GM18873 (cell line): ENCODE measurements at regions not wholly inside any gene's neighbourhood (a gene's known extent, or its start where the extent isn't known, plus 50 kb on each side); places are given as distances from the start of the nearest gene placed in this dataset.

Experiments used
- ATAC-seq: cut with Tn5 transposase; IDR thresholded peaks from one replicate; pipeline ENCODE4 v1.9.1; 2021; ENCODE audit warnings: mild to moderate bottlenecking, moderate library complexity, moderate number of reproducible peaks; ENCODE audit not compliant: unreplicated experiment, low FRiP score

DNA sequence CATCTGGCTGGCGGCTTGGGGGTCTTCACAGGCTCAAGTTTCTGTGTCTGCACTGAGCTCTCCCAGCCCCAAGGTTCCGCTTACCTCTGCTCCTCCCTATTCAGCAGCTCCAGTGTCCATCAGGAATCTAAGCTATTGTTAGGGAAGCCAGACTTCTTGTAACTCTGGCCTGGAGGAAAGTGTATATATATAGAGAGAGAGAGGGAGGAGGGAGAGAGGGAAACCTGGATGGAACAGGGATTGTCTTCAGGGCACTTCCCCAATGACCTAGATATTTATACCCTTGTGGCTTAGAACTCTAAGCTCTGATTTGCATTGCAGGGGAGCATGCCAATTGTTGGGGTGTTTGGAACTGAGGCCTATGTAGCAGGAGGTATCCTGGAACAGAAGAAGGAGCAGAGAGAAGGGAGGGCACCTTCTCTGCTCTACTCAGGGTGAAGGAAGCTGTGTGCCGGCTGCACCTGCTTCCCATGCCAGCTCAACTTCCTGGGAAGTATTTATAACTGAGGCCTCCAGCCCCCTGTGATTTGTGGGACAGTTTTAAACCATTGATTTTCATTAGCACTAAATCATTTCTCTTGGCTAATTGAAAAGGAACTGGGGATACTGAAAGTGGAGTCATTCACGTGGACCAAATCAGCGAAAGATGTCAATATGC is 70.9 kb downstream of the NAV1 start:
- no peak for ATAC-seq

DNA sequence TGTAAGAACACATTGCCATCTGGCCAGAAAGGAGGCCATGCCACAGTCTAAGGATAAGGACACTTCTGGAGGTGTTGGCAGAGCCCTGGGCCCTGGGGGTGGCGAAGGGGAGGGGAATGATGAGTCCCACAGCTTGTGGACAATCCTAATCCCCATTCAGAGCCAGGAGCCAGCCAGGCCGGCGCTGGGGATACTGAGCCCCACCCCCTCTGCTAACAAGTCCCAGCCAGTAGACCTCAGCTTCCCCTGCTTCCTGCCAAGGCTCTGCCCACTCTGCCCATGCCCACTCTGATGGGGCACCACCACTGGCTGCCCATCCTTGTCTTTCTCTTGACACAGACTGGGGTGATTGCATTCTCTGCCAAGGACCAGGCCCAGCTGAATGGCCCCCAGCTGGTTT is 71.9 kb downstream of the NAV1 start:
- ATAC-seq = no peak

DNA sequence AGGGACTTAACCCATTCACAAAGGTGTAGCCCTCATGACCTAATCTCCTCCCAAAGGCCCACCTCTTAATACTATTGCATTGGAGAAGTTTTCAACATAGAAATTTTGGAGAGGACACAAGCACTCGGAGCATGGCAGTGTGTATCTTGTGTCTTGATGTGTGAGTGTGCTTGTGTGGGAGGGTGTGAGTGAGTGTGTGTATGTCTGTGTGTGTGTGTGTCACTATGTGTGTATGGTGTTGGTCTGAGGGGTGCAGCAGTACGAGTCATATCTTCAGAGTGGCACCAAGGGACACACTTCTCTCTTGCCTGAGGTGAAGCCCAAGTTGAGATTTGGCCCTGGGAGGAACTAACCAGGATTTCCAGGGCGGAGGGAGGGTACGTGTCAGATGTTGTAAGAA is 73.7 kb downstream of the NAV1 start:
- no peak for ATAC-seq

DNA sequence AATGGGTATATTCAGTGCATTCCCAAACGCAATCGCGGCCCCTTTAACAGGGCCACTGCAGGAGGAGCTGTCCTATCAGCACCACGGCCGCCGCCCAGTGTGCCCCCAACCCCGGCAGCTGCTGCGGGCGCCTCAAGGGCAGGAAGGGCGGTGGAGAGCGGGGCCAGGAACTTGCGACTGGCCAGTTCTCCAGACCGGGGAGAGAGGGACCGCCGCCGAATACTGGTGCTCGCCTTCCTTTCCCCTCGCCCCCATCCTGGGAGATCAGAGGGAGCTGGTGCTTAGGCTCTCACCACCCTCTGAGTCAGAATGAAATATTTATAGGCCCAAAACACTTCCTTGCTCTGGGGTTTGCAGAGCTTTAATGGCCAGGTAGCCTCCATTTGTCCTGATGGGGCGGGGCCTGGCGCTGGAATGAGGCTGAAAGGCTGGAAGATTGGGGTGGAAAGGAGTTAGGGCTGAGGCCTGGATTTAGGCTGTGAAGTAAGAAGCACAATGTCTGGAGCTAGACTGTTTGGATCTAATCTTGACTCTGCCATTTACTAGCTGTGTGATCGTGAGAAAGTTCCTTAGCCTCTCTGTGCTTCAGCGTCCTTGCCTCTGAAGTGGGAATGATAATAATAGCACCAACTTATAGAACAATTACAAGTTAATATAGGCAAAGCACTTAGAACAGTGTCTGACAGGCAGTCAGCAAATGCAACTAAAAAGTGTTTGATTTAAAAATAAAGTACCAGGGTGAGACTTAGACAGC is 75.5 kb downstream of the NAV1 start:
- ATAC-seq = no peak

DNA sequence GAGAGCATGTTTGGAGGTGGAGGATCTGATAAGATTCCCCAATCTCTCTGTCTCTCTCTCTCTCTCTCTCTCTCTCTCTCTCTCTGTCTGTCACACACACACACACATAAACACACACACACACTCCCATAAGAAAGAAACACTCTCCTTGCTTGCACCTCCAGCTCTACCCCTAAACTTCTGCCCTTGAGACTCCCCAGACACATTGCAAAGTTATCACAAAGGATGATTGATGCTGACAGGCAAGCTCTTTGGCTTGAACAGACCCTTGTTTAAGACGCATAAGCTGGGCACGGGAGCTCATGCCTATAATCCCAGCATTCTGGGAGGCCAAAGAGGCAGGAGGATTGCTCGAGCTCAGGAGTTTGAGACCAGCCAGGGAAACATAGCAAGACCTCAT is 78.2 kb downstream of the NAV1 start:
- no peak for ATAC-seq

DNA sequence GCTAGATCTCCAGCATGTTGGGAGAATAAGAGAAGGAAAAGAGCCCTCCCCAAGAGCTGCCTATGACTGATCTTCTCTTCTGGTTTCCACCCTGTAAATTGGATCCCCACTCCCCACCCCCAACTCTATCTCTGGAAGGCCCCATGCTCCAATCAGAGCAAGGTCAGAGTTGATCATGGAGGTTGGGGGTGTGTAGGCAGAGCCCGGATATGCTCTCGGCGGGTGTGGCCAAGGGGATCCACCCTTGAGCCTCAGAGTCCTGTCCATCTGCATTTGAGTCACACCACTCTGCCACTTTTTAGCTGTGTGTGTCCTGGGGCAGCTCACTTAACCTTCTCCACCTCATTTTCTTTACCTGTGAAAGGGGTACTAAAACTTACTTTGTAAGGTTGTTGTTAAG is 79.5 kb downstream of the NAV1 start:
- no peak for ATAC-seq

DNA sequence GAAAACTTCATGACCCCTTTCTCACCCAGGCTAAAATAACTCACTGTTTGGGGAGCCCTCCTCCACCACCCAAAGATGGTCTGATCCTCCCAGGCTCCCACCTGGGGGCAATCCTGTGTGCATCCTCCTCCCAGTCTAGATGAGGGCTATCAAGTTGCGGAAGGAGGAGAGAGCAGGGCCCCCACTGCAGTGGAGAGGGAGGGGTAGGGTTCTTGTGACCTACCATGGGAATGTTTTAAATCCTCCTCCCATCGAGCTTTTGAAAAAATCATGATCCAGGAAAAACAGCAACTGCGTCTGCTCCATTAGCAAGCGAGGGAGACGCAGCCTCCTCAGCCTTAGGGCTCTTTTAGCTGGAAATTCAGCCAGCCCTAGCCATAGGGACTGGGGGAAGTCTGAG is 80.0 kb downstream of the NAV1 start:
- no peak for ATAC-seq

DNA sequence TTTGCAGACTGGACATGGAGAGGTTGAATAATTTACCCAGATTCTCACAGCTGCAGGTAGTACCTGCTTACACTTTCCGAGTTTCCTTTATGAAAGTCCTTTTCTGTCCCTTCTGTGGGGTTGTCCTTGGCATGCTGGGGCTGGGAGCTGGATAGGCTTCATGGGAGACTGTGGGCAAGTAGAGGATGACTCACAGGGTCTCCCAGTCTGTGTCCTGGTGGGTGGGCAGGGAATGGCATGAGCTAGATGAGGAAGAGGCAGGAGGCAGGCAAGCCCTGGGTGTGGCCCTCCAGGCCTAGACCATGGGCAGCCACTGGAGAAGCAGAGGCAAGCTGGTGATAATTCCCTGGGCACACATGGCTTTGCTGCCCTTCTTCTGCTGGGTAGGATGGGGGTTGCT is 80.6 kb downstream of the NAV1 start:
- no peak for ATAC-seq

DNA sequence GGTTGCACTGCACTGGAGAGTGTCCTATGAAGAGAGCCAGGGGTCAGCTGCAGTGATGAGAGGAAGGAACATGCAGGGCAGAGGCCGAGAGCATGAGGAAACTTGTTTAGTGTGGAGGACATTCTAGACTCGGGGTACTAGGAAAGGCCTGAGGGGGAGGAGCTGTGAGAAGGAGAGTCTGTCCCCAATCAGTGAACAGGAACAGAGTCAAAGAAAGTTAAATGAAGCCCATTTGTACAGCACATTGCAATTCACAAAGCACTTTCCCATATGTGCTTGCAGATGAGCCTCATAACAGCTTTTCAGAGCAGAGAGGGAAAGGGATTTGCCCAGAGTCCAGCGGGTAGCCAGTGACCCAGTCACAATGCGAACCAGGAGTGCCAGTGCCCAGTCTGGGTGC is 83.4 kb downstream of the NAV1 start:
- no peak for ATAC-seq

DNA sequence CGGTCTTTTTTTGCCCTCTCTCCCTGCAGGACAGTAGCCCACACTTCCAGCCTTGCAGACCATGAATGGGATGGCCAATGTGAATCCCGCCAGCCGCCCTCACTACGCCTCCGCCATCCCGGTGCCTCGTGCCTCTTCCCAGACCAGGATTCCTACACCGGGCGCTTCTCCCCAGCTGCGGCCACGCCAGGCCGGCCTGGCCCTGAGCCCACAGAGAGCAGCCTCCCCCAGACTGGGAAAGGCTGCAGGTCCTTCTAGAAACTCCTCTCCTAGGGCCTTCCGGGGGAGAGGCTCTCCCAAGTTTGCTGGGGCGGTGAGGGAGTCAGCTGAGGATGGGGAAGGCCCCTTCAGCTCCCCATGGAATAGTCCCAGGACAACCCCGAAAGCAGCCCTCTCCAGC is 83.9 kb downstream of the NAV1 start:
- ATAC-seq = no peak

DNA sequence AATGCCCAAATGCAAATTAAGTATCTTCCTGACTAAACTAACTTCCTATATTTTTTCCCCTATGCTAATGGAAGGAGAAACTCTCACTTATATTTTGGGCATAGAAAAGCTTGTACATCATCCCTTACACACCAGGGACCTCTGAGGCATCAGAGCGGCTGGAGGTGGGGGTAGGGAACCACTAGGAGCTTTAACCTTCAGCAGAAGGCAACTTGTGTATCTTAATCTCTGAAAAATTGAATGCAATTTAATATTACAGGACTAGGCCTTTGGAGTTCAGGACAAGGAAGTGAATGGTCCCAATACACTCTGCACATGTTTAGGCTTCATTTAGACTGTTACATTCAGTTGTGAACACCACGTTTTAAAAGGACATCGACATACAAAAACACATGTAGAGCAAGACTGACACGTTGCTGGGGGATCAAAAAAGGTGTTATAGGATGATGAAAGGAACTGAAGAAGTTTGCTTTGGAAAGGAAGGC is 85.9 kb downstream of the NAV1 start:
- ATAC-seq = no peak

DNA sequence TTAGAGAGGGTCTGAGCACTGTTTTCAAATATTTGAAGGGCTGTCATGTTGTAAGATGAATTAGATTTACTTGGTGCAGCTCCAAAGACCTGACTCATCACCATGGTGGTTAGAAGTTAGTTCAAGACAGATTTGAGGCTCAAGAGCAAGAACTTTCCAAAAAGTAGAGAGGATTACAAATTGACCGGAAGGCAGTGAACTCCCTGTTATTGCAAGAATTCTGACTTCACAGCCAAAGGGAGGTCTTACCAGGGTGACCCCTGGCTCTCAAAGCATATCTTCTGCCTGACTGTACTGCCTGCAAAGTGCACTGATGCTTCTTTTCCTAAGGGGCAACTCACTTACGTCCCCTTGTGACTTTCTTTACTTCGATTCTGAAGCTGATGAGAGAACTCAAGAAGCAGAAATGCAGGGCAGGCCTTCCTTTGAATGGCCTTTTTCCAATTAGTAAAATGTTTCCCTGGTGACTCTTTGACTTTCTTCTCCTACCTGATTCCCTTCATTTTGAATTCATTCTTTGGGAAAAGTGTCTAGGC is 86.4 kb downstream of the NAV1 start:
- no peak for ATAC-seq

DNA sequence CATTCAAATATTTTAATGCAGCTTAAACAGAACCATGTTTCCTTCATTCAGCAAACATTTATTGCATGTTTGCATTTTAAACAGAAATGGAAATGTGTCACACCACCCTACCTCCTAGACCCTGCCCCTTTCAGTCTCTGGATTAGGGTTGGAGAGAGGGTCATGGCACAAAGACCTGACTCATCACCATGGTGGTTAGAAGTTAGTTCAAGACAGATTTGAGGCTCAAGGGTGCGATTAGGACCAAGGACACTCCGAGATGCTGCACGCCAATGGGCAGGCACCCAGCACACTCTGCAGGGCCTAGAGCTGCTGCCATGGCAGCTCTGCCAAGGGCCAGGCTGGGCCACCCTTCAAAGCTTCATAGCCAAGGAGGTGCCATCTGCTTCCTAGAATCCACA is 86.9 kb downstream of the NAV1 start:
- ATAC-seq = no peak

DNA sequence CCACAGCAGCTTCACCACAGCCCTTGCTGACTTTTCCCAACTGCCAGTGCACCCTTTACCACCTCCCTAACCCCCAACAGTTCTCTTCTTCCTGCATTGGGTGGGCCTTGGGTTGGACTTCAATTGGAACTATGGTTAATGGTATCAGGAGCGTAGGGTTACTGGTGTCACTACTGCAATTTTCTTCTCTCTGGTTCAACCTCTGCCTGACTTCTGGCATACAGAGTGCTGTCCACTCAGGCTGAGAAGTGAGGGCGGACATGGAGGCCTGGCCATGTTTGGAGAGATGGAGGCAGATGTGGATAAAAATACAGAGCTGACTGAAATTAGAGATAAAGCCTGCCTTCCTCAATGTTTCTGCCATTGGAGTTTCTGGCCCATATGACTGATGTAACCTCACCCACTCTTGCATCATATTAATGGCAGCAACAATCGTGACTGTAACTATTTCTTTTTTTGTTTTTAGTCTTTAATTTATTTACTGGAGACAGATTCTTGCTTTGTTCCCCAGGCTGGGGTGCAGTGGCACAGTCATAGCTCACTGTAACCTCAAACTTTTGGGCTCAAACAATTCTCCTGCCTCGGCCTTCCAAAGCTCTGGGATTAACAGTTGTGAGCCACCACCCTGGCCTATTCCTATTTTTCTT is 87.8 kb downstream of the NAV1 start:
- ATAC-seq = no peak

DNA sequence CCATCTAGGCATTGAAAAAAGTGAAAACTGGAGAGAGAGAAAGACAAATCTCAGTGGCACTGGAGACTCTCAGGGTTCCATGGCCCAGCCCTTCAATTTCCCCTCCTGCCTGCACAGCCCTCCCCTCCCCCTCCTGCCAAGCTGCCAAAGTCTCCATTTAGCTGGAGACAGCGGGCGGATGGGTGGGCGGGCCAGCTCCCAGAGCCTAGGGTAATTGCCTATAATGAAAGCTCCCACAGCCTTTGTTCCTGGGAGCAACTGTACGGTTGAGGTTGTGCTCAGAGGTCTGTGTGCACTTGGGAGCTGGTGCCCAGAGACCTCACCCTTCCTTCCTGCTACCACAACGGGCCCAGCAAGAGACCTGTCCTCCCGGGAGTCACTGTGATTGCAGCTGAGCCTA is 89.6 kb downstream of the NAV1 start:
- ATAC-seq = no peak

DNA sequence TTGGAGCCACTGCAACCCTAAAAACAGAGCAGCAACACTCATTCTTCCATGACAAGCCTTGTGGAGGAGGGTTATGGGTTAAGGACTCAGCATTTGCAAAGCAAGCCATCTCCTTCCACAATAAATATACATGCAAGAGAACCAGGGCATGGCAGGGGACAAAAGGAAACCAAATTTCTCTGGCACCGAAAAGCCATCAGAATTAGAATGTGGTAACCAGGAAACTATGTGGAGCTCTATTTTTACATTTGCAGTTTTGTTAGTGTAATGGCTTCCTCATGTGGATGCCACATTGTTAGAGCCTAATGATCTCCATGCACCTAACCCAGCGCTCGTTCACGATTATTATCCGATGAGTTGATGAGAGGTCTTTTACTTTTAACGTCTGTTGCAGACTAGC is 91.7 kb downstream of the NAV1 start:
- ATAC-seq = no peak

DNA sequence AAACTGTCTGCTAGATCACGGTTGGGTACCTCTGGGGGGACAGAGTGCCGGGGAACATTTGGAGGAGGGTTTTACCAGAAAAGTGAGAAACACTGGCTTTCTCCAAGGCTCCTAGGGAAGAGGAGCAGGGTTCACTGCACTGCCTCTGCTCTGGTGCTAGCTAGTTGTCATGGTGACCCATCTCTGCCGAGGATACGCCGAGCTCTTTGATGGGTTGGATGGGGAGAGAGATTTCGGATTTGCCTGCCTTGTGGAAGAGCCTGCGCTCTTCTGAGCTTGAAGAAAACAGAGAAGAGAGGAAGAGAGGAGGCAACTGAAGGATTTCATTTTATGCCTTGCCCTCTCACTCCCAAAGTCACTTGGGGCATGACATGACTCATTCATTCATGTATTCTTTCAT is 92.1 kb downstream of the NAV1 start:
- ATAC-seq = no peak

DNA sequence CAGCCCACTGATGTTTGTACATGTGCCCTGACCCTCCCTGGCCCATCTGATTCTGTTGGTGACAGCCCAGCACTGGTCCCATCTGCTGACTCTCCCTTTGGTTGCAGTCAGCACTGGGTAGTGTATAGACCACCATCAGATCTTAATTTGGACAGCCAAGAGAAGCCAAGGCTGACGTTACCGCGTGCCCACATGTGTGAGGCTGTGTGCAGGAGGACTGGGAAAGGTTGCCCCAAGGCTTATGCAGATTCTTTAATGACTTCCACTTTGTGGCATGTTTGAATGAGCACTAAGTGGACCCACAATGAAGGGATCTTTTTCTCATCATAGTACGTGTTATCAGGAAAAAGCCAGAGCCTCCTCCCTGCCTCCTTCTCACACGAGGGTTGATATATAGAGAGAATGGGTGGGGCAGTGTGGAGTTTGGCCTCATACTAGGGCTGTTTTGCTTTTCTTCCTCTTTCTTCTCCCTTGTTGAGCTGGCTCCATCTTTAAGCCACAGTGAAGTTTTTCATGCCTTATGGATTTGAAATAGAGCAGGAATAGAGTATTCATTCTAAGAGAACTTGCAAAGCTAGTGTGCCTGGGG is 93.5 kb downstream of the NAV1 start:
- ATAC-seq = no peak

DNA sequence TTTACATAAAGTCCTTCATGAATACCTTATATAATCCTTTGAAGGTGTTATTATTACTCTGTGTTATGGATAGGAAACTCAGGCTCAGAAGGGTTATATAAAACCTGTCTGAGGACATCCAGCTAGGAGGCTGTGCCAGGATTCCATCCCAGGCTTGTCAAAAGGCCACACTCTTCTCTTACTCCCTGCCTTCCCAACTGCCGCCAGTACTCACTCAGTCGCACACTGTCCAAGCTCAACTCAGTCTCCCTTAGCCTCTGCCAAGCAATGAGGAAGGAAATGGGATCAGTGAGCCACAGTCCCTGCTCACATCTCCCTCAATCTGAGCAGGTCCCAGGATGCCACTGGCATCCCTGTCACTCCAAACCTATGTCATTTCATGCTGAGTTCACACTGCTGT is 94.4 kb downstream of the NAV1 start:
- no peak for ATAC-seq

DNA sequence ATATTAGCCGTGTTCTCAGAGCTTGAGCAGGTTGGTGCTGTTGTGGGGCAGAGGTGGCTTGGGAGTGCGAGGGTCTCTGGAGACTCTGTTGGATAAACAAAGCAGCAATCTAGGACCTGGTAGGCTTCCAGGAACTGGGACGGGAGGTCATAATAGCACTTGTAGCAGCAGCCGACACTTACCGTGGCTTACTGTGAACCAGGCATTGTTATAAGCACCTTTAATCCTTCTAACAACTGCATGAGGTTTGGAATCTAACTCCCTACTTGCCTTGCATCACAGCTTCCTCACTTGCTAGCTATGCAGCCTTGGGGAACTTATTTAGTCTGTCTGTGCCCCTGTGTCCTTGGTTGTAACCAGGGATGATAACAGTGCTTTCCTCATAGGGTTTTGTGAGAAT is 94.9 kb downstream of the NAV1 start:
- no peak for ATAC-seq

DNA sequence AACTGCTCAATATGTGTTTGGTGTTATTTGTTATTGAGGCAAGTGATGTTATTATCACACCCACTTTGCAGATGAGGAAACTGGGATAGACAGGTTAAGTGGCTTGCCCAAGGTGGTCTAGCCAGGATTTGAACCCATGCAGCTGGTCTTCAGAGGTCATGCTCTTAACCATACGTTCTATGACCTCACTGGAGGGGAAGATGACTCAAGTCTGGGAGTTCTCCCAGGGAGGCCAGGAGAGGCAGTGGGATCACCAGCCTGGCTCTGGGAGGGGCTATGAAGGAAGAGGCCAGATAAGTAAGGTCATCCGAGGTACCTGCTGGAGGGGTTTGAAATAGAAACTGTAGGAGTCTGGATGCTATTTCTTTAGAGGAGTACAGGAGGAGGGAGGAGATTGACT is 95.3 kb downstream of the NAV1 start:
- no peak for ATAC-seq
